ENCODE measurements at regions not wholly inside any gene's neighbourhood (a gene's known extent, or its start where the extent isn't known, plus 50 kb on each side); places are given as distances from the start of the nearest gene placed in this dataset.

GRCh38 chr13:38053896-38054295, 184.3 kb upstream of the TRPC4 start:
- Mint-ChIP-seq H3K27ac (no peak overlapping the region), H3K27me3 (ENCODE audit: low read depth in 2 of 2) (no peaks in the 10 kb centered on the region), H3K4me1 (no peaks in the 10 kb centered on the region), H3K9me3 (peaks cover 3 to 8% of the 10 kb centered on the region in 2 donors), H3K4me3 (no peak overlapping the region), H3K36me3 (peaks cover 3% of the 10 kb centered on the region)
- DNase-seq (no peak), ATAC-seq (no peak)
- no peaks in the 10 kb centered on the region for H3K9me3 ChIP-seq (ENCODE audit: control insufficient read depth, insufficient read depth, low read length)
- no peak overlapping the region for H3K27ac ChIP-seq (ENCODE audit: low read length)
- no peaks in the 10 kb centered on the region for H3K4me1 ChIP-seq (ENCODE audit: control insufficient read depth, insufficient read depth, low read length)
- intact Hi-C loops (cut with micrococcal nuclease): no loop called here
- no peak overlapping the region for H3K4me3 ChIP-seq (ENCODE audit: low read length)
- no peak for TF ChIP-seq CTCF (IDR thresholded peaks at IDR 0.05)
- 89% methylated on average over 2 of the region's 3 CpGs for WGBS (ENCODE audit: insufficient coverage)
- no peaks in the 10 kb centered on the region for H3K36me3 ChIP-seq (ENCODE audit: control insufficient read depth, insufficient read depth, low read length)
- no peaks in the 10 kb centered on the region for H3K27me3 ChIP-seq (ENCODE audit: control insufficient read depth, insufficient read depth, low read length)

GRCh38 chr13:38046049-38046376, 176.4 kb upstream of the TRPC4 start:
- H3K36me3 ChIP-seq (ENCODE audit: control insufficient read depth, insufficient read depth, low read length): no peaks in the 10 kb centered on the region
- peaks cover 26 to 34% of the 10 kb centered on the region in 2 donors for H3K9me3 Mint-ChIP-seq

GRCh38 chr13:38045278-38046048, 175.9 kb upstream of the TRPC4 start:
- H3K27me3 Mint-ChIP-seq (ENCODE audit: low read depth in 2 of 2): no peaks in the 10 kb centered on the region
- no peak overlapping the region for H3K27ac Mint-ChIP-seq
- no peaks in the 10 kb centered on the region for H3K4me1 Mint-ChIP-seq
- no peaks in the 10 kb centered on the region for H3K27me3 ChIP-seq (ENCODE audit: control insufficient read depth, insufficient read depth, low read length)
- H3K4me3 ChIP-seq (ENCODE audit: low read length): no peak overlapping the region
- WGBS (ENCODE audit: insufficient coverage): 75% methylated on average over 8 of the region's 8 CpGs
- no peaks in the 10 kb centered on the region for H3K4me1 ChIP-seq (ENCODE audit: control insufficient read depth, insufficient read depth, low read length)
- H3K9me3 ChIP-seq (ENCODE audit: control insufficient read depth, insufficient read depth, low read length): peaks cover 19% of the 10 kb centered on the region
- H3K9me3 Mint-ChIP-seq: peaks cover 24 to 32% of the 10 kb centered on the region in 2 donors
- H3K36me3 ChIP-seq (ENCODE audit: control insufficient read depth, insufficient read depth, low read length): no peaks in the 10 kb centered on the region
- intact Hi-C loops (cut with micrococcal nuclease): no loop called here
- no peak for ATAC-seq
- H3K27ac ChIP-seq (ENCODE audit: low read length): no peak overlapping the region
- H3K4me3 Mint-ChIP-seq: no peak overlapping the region
- H3K36me3 Mint-ChIP-seq: peaks cover 17% of the 10 kb centered on the region
- no peak for TF ChIP-seq CTCF (IDR thresholded peaks at IDR 0.05)
- no peak for DNase-seq

More at GRCh38 chr13:38046049-38046376, 176.4 kb upstream of the TRPC4 start:
- no peak for TF ChIP-seq CTCF (IDR thresholded peaks at IDR 0.05)
- Mint-ChIP-seq H3K27ac (no peak overlapping the region), H3K27me3 (ENCODE audit: low read depth in 2 of 2) (no peaks in the 10 kb centered on the region), H3K4me3 (no peak overlapping the region), H3K4me1 (no peaks in the 10 kb centered on the region), H3K36me3 (peaks cover 17% of the 10 kb centered on the region)
- ATAC-seq (no peak), DNase-seq (no peak)
- intact Hi-C loops (cut with micrococcal nuclease): no loop called here
- H3K27ac ChIP-seq (ENCODE audit: low read length): no peak overlapping the region
- no peaks in the 10 kb centered on the region for H3K4me1 ChIP-seq (ENCODE audit: control insufficient read depth, insufficient read depth, low read length)
- H3K27me3 ChIP-seq (ENCODE audit: control insufficient read depth, insufficient read depth, low read length): no peaks in the 10 kb centered on the region
- 68% methylated on average over 1 of the region's 1 CpG for WGBS (ENCODE audit: insufficient coverage)
- H3K9me3 ChIP-seq (ENCODE audit: control insufficient read depth, insufficient read depth, low read length): peaks cover 19% of the 10 kb centered on the region
- H3K4me3 ChIP-seq (ENCODE audit: low read length): no peak overlapping the region

- intact Hi-C loops (cut with micrococcal nuclease): no loop called here
These were observed 174.5 kb upstream of the TRPC4 start for GRCh38 chr13:38044067-38044466.

More at GRCh38 chr13:38044067-38044466, 174.5 kb upstream of the TRPC4 start:
- DNase-seq: no peak
- no peak overlapping the region for H3K4me3 ChIP-seq (ENCODE audit: low read length)
- TF ChIP-seq CTCF (IDR thresholded peaks at IDR 0.05): no peak
- H3K9me3 Mint-ChIP-seq: peaks cover 19 to 32% of the 10 kb centered on the region in 2 donors
- H3K4me1 Mint-ChIP-seq: no peaks in the 10 kb centered on the region
- no peaks in the 10 kb centered on the region for H3K27me3 Mint-ChIP-seq (ENCODE audit: low read depth in 2 of 2)
- H3K27ac ChIP-seq (ENCODE audit: low read length): no peak overlapping the region
- peaks cover 15% of the 10 kb centered on the region for H3K36me3 Mint-ChIP-seq
- no peaks in the 10 kb centered on the region for H3K36me3 ChIP-seq (ENCODE audit: control insufficient read depth, insufficient read depth, low read length)
- WGBS (ENCODE audit: insufficient coverage): 91% methylated on average over 4 of the region's 4 CpGs
- H3K27me3 ChIP-seq (ENCODE audit: control insufficient read depth, insufficient read depth, low read length): no peaks in the 10 kb centered on the region
- no peak overlapping the region for H3K4me3 Mint-ChIP-seq
- ATAC-seq: no peak
- H3K4me1 ChIP-seq (ENCODE audit: control insufficient read depth, insufficient read depth, low read length): no peaks in the 10 kb centered on the region
- no peak overlapping the region for H3K27ac Mint-ChIP-seq
- H3K9me3 ChIP-seq (ENCODE audit: control insufficient read depth, insufficient read depth, low read length): peaks cover 19% of the 10 kb centered on the region
